ENCODE measurements at regions not wholly inside any gene's neighbourhood (a gene's known extent, or its start where the extent isn't known, plus 50 kb on each side); places are given as distances from the start of the nearest gene placed in this dataset.

DNA sequence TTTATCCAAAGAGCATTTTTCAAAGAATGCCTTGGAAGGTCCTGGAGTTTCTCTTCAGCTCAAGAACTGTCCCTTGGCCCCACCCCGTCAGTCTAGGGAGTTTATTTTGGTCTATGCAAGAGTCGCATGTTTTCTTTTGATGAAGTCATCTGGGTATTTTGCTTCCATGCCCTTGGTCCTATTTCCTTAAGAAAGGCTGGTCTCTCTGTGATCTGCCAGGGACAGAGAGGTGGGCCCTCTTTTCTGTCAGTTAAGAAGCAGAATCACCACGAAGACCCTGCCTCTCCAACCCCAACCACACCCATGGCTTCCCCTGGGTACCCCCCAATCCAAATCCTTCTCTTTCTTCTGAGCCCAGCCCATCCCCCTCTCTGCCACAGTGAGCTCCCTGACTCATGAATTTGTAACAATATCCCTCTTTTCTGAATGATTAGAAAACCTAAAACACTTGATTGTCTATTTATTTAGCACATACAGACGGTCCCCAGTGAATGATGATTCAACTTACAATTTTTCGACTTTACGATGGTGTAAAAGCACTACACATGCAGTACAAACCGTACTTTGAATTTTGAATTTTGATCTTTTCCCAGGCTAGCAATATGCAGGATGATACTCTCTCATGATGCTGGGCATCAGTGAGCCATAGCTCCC lies 163.5 kb upstream of the ADRA1B start:
- no peak for DNase-seq (ENCODE audit: low read depth)

DNA sequence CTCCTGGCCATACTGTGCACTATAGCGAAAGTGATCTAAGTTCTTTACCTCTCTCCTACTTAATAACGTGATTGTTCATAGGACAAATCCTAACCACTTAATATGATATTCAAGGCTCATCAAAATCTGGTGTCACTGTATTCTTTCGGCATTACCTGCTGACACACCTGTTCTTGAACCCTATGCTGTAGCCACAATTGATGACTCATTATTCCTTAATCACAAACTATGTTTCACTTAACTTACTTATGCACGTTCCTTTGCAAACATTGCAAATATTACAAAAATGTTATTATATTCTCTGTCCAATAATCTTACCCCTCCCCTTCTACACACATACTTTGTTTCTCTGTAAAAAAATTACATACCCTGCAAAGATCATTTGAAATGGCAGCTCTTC lies 158.1 kb upstream of the ADRA1B start:
- no peak for DNase-seq (ENCODE audit: low read depth)

DNA sequence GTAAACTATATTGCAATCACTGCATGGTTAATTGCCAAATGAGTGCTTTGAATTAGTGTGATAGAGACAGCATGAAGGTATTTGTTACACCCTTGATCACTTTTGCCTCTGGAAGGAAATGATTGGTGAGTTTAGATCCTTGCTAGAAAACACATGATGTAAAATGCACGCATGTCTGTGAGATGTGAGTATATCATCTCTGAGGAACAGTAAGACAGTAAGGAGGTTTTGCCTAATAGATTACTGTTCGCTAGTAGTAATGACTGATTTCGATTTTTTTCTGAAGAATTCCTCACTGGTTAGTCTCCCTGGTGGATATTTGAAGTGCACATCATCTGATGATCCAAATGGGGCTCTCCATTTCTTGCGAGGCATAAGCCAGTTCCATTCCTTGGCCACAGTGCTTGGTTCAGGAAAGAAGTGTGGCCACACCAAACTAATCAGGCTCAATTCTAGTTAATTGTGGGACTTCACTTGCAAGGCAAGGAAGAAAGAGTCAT lies 156.4 kb upstream of the ADRA1B start:
- no peak for DNase-seq (ENCODE audit: low read depth)

GRCh38 chr5:159762921-159763320 lies 153.4 kb upstream of the ADRA1B start:
- no peak for DNase-seq (ENCODE audit: low read depth)

GRCh38 chr5:159763562-159763961 lies 152.7 kb upstream of the ADRA1B start:
- DNase-seq (ENCODE audit: low read depth), result no peak

- DNase-seq (ENCODE audit: low read depth), result no peak
Measured at GRCh38 chr5:159764283-159765134, 151.8 kb upstream of the ADRA1B start.

DNA sequence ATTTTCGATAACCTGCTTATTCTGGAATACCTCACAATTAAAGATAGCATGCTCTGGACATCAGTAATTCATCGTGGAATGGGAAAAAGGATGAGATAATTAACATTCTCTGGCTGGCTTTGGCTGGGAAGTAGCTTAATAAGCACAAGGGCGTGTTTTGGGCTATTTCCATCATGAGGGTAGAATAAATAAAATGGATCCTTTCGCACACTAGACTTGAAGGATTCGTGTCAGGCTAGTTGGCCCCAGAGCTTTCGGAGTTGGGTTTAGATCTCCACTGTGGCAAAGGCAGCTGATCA lies 151.2 kb upstream of the ADRA1B start:
- DNase-seq (ENCODE audit: low read depth), result no peak

- DNase-seq (ENCODE audit: low read depth), result no peak
Measured at GRCh38 chr5:159765760-159766517, 150.3 kb upstream of the ADRA1B start.

- DNase-seq (ENCODE audit: low read depth), result no peak
Measured at GRCh38 chr5:159768243-159768642, 148.0 kb upstream of the ADRA1B start.

GRCh38 chr5:159772698-159773061 lies 143.6 kb upstream of the ADRA1B start:
- no peak for DNase-seq (ENCODE audit: low read depth)

- no peak for DNase-seq (ENCODE audit: low read depth)
Measured at GRCh38 chr5:159773062-159773924, 143.0 kb upstream of the ADRA1B start.

DNA sequence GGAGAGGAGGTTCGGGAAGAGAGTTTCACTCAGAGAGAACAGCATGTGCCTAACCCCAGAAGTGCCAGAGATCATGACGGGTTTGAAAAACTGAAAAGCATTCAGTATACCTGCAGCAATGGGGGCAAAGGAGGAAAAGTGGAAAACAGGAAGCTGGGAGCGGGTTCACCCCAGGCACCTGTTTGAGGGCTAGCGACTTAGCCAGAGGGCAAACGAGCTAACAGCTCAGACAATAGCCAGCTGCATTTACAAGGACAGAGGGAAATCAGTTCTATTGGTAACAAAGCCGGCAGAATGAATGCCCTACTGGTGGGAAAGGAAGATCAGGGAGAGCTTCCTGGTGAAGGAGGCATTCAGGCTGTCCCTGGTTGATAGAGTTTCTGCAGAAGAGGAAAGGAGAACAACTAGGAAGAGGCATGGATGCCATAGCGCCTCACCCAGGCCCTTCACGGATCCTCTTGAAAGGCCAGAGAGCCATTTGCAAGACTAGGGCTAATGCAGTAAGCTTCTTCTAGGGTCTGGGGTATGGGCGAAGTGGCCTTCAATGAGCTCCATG lies 141.7 kb upstream of the ADRA1B start:
- DNase-seq (ENCODE audit: low read depth), result no peak

DNA sequence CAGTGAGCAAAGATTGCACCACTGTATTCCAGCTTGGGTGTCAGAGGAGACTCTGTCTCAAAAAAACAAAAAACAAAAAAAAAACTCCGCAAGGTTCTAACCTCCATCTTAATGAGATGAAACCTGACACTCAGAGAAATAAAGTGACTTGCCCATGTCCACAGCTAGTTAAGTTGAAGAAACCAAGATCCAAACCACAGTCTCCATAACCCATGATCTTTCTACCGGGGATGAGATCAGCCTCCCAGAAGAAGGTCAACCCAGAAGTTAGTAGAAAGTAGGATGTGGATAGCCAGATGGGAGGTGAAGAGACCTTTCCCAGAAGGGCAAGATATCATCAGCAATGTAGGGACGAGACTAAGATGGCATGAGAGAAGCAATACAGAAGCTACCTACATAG lies 140.4 kb upstream of the ADRA1B start:
- DNase-seq (ENCODE audit: low read depth), result no peak

DNA sequence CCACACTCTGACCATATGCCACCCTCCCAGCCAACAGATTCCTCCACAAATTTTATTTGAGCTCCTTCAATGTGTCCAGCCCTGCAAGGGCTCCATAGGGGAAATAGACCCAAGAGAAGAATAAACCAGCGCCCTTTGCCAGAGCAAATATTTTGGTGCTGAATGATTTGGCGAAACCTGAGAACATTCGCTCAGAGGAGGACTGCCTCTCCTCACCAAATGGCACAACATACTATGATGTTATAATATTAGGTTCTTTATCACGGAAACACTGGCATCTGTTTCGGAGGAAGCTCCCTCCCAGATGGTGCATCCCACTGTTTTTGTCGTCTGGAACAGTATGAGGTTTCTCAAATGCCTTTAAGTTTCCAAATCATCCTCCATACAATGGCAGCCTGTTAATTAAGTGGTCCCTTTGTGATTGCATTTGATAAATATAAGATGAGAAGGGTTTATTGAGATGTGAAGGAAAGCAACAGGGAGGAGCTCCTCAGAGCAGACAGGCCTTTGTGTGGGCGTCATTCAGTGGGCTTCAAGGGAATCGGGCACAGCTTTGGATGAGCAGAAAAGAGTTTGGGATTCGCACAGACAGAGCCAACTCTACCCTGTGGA lies 139.1 kb upstream of the ADRA1B start:
- DNase-seq (ENCODE audit: low read depth), result no peak

DNA sequence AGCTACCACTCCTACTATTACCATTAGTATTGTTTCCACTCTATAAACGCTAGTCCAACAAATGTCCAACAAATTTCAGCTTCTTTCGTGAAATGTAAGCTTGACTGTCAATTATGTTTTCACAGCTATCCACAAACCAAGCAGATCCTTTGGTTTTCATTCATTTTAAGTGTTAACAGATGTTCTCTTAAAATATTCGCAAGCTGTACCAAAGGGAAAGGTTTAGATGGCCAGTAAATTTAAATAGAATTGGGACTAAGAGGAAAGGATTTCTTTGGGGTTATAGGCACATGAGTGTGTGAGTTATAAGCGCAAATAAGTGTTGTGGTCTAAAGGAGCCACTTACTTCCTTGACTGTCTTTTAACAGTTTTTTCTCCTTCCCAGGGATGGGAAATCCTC lies 136.8 kb upstream of the ADRA1B start:
- DNase-seq (ENCODE audit: low read depth), result no peak

- DNase-seq (ENCODE audit: low read depth), result no peak
Measured at GRCh38 chr5:159780246-159780645, 136.0 kb upstream of the ADRA1B start.

DNA sequence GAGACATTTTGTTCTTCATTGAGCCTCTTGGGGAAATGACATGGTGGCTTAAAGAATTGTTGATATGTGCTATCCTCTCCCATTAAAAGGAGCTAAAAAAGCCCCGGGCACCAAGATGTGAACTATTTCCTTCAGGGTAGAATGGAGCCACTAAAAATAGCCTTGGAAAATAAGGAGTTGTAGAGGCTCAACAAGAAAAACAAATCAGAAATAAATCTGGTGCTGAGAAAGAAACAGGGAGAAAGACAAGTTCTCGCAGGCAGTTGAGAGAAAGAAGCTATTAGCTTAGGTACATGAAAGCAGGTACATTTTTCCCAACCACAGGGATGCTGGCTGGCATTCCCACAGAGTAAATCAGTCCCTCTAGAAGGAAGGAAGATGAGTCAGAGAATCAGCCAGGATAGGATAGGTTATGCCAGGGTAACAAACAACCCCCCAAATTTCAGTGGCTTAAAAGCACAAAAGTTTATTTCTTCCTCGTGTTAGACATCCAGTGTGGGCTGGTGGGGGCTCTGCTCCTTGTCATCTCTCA lies 134.6 kb upstream of the ADRA1B start:
- no peak for DNase-seq (ENCODE audit: low read depth)

- no peak for DNase-seq (ENCODE audit: low read depth)
Measured at GRCh38 chr5:159782197-159782994, 133.9 kb upstream of the ADRA1B start.

DNA sequence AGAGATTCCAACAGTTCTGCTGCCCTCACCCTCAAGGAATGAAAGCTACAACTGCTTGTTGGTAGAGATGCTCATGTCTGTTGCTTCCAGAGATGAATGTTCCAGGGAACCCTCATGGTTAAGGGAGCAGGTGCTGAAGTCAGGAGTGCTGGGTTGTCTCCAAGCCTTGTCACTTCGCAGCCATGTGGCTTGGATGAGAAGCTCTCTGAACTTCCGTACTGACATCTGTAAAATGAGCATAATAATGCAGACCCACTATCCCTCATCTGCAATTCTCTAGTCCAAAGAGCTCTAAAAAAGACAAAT lies 133.3 kb upstream of the ADRA1B start:
- DNase-seq (ENCODE audit: low read depth), result no peak

GRCh38 chr5:159783726-159784247 lies 132.5 kb upstream of the ADRA1B start:
- no peak for DNase-seq (ENCODE audit: low read depth)

Data from forelimb muscle (tissue), 1 donor.